Gastrocnemius medialis (tissue), 4 donors: ENCODE measurements at regions not wholly inside any gene's neighbourhood (a gene's known extent, or its start where the extent isn't known, plus 50 kb on each side); places are given as distances from the start of the nearest gene placed in this dataset.
A peak's percentile ranks its signal among the peaks of the same experiment; 100 is the strongest.
"Not testable (repeated sequence)": the region's sequence is repeated elsewhere in the genome, so short reads cannot be mapped to it uniquely, and the experiment has no call there.

Source experiments
- ATAC-seq, 2 donors: fragments of 150-250 bp; one replicate each; pipeline ENCODE4 v1.9.1; 2016
- DNase-seq, 2 donors: peaks; one replicate each; pipeline ENCODE4 v3.0.0-alpha.2; 2019
- H3K27ac ChIP-seq, 4 donors: fragments of 200-600 bp; sonication (generic); 1 replicate in 1 of 4; 2 replicates in 3 of 4; pipeline ENCODE4 v1.5.1; 2016 to 2018; ENCODE audit warnings: mild to moderate bottlenecking in 2 of 4, moderate library complexity in 1 of 4
- H3K27me3 ChIP-seq, 3 donors: fragments of 200-600 bp; sonication (generic) in 2 of 3; 1 replicate in 1 of 3; 2 replicates in 2 of 3; pipeline versions ENCODE4 v1.5.1 to v1.6.0; 2016 to 2019; ENCODE audit warnings: mild to moderate bottlenecking in 1 of 3, moderate library complexity in 1 of 3
- H3K36me3 ChIP-seq, 2 donors: fragments of 200-600 bp; sonication (generic) in 1 of 2; one replicate each; pipeline ENCODE4 v1.5.1; 2017 to 2018
- H3K4me1 ChIP-seq, 2 donors: fragments of 200-600 bp; sonication (generic) in 1 of 2; one replicate each; pipeline ENCODE4 v1.5.1; 2016 to 2017; ENCODE audit warnings: mild to moderate bottlenecking in 2 of 2
- H3K4me3 ChIP-seq, 4 donors: fragments of 200-600 bp; sonication (generic) in 3 of 4; 1 replicate in 1 of 4; 2 replicates in 3 of 4; pipeline ENCODE4 v1.5.1; 2016 to 2019; ENCODE audit warnings: mild to moderate bottlenecking in 2 of 4
- H3K9me3 ChIP-seq, 3 donors: fragments of 200-600 bp; sonication (generic) in 2 of 3; 1 replicate in 1 of 3; 2 replicates in 2 of 3; pipeline ENCODE4 v1.5.1; 2016 to 2019
- CTCF ChIP-seq, 5 experiments: fragments of 450-650 bp in 3 of 5; fragments of 200-600 bp in 2 of 5; sonication (generic) in 2 of 5; IDR thresholded peaks in 4 of 5; conservative IDR thresholded peaks in 1 of 5; 1 replicate in 4 of 5; 2 replicates in 1 of 5; pipeline ENCODE4 v1.5.1; 2016 to 2019; ENCODE audit warnings: antibody characterized with exemption in 5 of 5, mild to moderate bottlenecking in 3 of 5, moderate library complexity in 3 of 5
- POLR2A ChIP-seq, 2 donors: fragments of 450-650 bp; IDR thresholded peaks; one replicate each; pipeline ENCODE4 v1.6.1; 2017; ENCODE audit warnings: antibody characterized with exemption in 2 of 2, mild to moderate bottlenecking in 2 of 2, moderate library complexity in 2 of 2
- in situ Hi-C, 4 donors: fragments of 200-750 bp; cut with MboI; loops; one replicate each; pipeline versions ENCODE4 v1.15.0 to v1.8.0; 2017; ENCODE audit warnings: low sequenced_read_pairs in 4 of 4
- intact Hi-C: fragments of 100-400 bp; cut with DNase I; formaldehyde crosslinking; loops from one replicate; pipeline ENCODE4 v1.15.1; 2023; ENCODE audit warnings: low total_unique reads

- H3K36me3 ChIP-seq = no peaks in the 10 kb centered on the region
- no peak overlapping the region for H3K27ac ChIP-seq
- DNase-seq (no peak), ATAC-seq (no peak)
- H3K4me3 ChIP-seq = no peak overlapping the region
- in situ Hi-C loops = no loop called here
- H3K9me3 ChIP-seq = no peaks in the 10 kb centered on the region
- intact Hi-C loops = no loop called here
- no peaks in the 10 kb centered on the region for H3K4me1 ChIP-seq
- TF ChIP-seq CTCF (IDR thresholded peaks at IDR 0.05 in 4 of 5, conservative IDR thresholded peaks at IDR 0.05 in 1 of 5) = no peak
- no peak for TF ChIP-seq POLR2A (IDR thresholded peaks at IDR 0.05)
- no peaks in the 10 kb centered on the region for H3K27me3 ChIP-seq
Measured at GRCh38 chr6:134746140-134746539, 203.8 kb downstream of the ALDH8A1 start.

- not testable (repeated sequence) for ATAC-seq
Measured at GRCh38 chr6:134745192-134745591, 204.7 kb downstream of the ALDH8A1 start.

DNA sequence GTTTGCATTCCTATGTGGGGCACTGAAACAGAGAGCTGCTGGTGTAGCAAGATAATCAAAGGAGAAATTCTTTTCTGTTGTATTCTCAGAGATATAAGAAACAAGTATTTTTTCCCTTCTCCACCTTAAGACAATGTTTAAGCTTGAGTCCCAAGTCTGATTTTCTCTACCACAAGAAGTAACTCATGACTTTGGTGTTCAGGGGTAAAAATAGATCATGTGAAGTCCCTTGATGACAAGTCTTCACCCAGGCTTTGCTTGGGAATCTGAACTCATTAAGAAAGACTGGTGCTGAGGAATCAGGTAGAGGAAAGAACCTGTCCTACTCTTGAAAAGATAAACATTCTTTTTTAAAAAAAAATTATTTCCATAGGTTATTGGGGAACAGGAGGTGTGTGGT, 205.6 kb downstream of the ALDH8A1 start:
- no peak for TF ChIP-seq POLR2A (IDR thresholded peaks at IDR 0.05)
- TF ChIP-seq CTCF (IDR thresholded peaks at IDR 0.05 in 4 of 5, conservative IDR thresholded peaks at IDR 0.05 in 1 of 5) = no peak
- peaks cover 2 to 8% of the 10 kb centered on the region in 2 donors for H3K4me1 ChIP-seq
- no peaks in the 10 kb centered on the region for H3K9me3 ChIP-seq
- intact Hi-C loops (no loop called here), in situ Hi-C loops (no loop called here)
- DNase-seq (no peak), ATAC-seq (no peak)
- no peaks in the 10 kb centered on the region for H3K36me3 ChIP-seq
- H3K27ac ChIP-seq = no peak overlapping the region
- H3K4me3 ChIP-seq = no peak overlapping the region
- H3K27me3 ChIP-seq = no peaks in the 10 kb centered on the region

More at GRCh38 chr6:134745192-134745591, 204.7 kb downstream of the ALDH8A1 start:
- H3K9me3 ChIP-seq, H3K27ac ChIP-seq, H3K36me3 ChIP-seq, H3K4me1 ChIP-seq, intact Hi-C loops, in situ Hi-C loops, H3K4me3 ChIP-seq, DNase-seq, H3K27me3 ChIP-seq: not testable (repeated sequence)

DNA sequence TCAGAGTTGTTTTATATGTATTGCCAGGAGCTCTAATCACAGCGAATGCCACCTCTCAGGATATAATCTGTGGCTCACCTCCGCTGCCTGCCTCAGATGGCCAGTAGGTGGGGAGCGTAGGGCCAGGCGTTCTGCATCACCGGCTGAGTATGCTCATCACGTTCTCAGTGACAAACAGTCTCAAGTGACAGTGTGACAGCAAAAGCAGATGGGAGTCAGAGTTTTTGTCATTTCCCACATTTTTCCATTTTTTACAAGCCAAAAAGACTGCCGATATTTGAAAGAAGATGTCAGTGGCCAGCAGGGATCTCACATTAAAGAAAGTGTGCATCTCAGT, 208.7 kb downstream of the ALDH8A1 start:
- Histone ChIP-seq H3K4me1 (peaks cover 2 to 8% of the 10 kb centered on the region in 2 donors), H3K4me3 (no peak overlapping the region), H3K36me3 (no peaks in the 10 kb centered on the region), H3K27me3 (no peaks in the 10 kb centered on the region), H3K27ac (no peak overlapping the region), H3K9me3 (no peaks in the 10 kb centered on the region)
- TF ChIP-seq CTCF (IDR thresholded peaks at IDR 0.05 in 4 of 5, conservative IDR thresholded peaks at IDR 0.05 in 1 of 5) (peak in 2 of 5 experiments; percentile 28 to 31), POLR2A (IDR thresholded peaks at IDR 0.05) (no peak)
- in situ Hi-C loops = no loop called here
- DNase-seq = no peak
- peak in 1 of 2 donors; percentile 70 for ATAC-seq
- intact Hi-C loops = no loop called here

- Histone ChIP-seq H3K27me3 (no peaks in the 10 kb centered on the region), H3K9me3 (no peaks in the 10 kb centered on the region), H3K27ac (no peak overlapping the region), H3K4me1 (peaks cover 2 to 8% of the 10 kb centered on the region in 2 donors), H3K4me3 (no peak overlapping the region), H3K36me3 (no peaks in the 10 kb centered on the region)
- no peak for DNase-seq
- intact Hi-C loops (no loop called here), in situ Hi-C loops (no loop called here)
- no peak for TF ChIP-seq CTCF (IDR thresholded peaks at IDR 0.05 in 4 of 5, conservative IDR thresholded peaks at IDR 0.05 in 1 of 5)
- no peak for TF ChIP-seq POLR2A (IDR thresholded peaks at IDR 0.05)
- no peak for ATAC-seq
Measured at GRCh38 chr6:134740473-134741199, 209.3 kb downstream of the ALDH8A1 start.
